Fibroblast of upper back skin (primary cell): ENCODE measurements at regions not wholly inside any gene's neighbourhood (a gene's known extent, or its start where the extent isn't known, plus 50 kb on each side); places are given as distances from the start of the nearest gene placed in this dataset.

Source experiments
- DNase-seq: peaks from one replicate; pipeline ENCODE4 v3.0.0-alpha.2; 2013

GRCh38 chr5:68352166-68352565 is 136.6 kb downstream of the PIK3R1 start:
- DNase-seq: no peak

DNA sequence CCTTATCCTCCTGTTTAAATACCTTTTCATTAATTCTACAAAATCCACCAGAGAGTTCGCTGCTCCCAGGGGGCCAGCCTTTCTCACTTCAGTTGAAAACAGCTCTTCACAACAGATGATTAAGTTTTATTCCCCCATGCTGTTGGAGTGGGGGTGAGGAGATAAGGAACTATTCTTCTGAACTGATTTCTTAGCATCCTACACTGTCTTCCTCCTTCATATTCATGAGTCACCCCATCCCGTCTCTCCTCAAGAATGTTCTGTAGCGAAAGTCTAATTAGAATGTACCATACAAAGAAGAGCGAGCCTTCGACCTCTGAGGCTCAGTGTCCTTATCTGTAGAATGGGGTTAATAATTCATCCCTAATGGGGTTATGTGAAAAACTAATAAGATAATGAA is 138.0 kb downstream of the PIK3R1 start:
- DNase-seq: peak; percentile 25

GRCh38 chr5:68354315-68354714 is 138.8 kb downstream of the PIK3R1 start:
- DNase-seq: no peak

DNA sequence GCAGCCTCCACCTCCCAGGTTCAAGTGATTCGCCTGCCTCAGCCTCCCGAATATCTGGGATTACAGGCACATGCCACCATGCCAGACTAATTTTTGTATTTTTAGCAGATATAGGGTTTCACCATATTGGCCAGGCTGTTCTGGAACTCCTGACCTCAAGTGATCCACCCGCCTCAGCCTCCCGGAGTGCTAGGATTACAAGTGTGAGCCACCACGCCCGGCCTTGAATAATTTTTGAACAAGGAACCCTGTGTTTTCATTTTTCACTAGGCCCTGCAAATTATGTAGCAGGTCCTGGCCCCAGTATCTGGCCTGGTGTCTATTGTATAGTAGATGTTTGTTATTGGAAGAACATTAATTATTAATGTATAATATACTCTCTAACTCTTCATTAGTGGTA is 140.7 kb downstream of the PIK3R1 start:
- no peak for DNase-seq

DNA sequence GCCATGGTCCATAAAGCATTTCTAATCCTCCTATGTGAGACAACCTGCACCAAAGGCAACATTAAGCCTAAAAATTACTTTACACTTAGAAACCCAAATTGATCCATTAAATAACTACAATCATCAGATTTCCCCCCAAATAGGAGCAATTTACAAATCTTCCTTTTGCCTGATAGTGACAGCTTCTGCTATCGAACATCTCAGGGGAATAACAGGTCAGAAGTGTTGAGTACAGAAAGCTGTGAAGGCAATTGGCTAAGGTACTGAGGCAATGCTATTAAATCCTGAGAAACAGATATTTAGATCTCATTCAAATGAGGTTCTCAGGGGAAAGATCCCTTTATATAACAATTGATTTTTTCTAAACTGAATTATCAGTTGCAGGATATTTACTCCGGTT is 141.1 kb downstream of the PIK3R1 start:
- DNase-seq: no peak

DNA sequence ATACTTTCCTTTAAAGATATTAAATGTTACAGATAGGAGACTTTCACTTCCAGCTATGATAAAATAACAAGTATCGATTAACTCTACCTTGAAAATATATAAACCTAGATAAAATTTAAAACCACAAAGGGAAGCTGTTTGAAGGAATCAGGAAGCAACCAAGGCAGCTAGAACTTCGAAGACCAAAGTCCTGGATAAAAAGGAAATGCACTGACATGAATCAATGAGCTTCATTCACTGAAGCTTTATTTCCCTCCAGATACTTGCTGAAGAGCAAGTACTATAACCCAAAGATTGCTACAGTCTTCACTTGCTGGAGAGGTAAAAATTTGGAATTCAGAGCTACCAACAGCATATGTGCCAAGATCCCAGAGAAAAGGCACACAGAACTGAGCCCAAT is 144.1 kb downstream of the PIK3R1 start:
- DNase-seq: no peak

DNA sequence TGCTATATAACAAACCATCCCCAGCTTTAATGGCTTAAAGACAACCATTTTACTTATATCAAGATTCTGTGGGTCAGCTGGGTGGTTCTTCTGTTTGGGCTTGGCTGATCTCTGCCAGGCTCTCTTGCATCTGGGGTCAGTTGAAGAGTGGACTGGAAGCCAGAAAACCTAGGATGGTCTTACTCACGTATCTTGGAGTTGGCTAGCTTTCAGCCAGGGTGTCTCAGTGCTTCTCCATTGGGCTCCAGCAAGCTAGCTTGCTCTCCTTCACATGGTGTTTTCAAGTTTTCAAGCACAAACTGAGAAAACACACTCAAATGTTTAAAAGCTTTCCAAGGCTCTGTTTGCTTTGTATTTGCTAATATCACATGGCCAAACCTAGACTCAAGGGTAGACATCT is 146.8 kb downstream of the PIK3R1 start:
- DNase-seq: no peak

GRCh38 chr5:68365889-68366288 is 150.3 kb downstream of the PIK3R1 start:
- no peak for DNase-seq

GRCh38 chr5:68367287-68367686 is 151.7 kb downstream of the PIK3R1 start:
- DNase-seq: no peak

DNA sequence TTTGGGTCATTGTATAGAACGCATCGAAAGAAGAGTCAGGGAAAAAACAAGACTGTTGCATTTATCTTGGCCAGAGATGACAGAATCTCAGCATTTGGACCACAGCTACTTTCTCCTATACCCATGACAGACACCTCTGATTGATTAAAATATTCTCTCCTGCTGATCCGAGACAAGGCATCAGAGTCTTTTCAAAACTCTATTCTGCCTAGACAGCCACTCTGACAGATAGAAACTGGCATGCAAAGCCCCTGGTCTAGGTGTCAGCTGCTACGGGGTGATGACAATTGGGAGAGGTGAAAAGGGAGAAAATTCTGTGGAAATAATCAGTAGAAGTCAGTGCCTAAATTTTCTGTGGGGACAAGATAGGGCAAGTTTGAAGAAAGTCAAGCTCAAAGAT is 152.2 kb downstream of the PIK3R1 start:
- DNase-seq: no peak

GRCh38 chr5:68368311-68369022 is 152.9 kb downstream of the PIK3R1 start:
- peak; percentile 7 for DNase-seq

DNA sequence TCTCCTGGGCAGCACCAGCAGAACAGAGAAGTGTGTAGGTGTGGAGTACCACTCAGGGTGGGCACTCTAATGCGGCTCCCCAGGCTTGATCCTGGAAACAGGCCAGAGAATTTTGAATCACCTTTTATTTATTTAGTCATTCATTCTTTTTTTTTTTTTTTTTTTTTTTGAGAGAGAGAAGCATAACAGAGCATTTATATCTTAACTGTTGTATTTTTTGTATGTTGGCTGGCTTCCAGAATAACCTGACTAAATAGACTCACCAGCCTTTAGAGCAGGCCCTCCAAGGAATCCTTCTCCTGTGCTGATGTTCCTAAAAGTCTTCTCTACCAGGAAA is 153.4 kb downstream of the PIK3R1 start:
- DNase-seq: peak; percentile 13

GRCh38 chr5:68369457-68370125 is 154.0 kb downstream of the PIK3R1 start:
- DNase-seq: no peak

DNA sequence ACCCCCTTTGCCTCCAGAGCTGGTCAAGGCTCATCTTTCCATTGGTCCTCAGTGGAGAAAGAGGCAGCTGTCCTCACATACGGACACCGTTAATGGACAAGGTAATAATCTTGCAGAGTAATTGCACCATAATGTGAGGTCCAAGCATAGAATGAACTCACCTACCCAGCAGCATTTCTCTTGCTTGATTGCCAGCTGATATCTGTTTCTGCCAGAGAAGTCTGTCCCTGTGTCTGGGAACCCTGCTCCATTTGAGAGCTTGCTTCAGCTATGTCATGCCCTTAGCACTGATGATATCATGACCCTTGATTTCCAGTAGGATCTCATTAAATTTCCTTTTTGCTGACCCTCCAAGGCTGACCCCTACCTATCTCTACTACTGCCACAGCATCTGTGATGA is 154.6 kb downstream of the PIK3R1 start:
- no peak for DNase-seq

- DNase-seq: no peak
Measured at GRCh38 chr5:68371607-68372006, 156.1 kb downstream of the PIK3R1 start.

DNA sequence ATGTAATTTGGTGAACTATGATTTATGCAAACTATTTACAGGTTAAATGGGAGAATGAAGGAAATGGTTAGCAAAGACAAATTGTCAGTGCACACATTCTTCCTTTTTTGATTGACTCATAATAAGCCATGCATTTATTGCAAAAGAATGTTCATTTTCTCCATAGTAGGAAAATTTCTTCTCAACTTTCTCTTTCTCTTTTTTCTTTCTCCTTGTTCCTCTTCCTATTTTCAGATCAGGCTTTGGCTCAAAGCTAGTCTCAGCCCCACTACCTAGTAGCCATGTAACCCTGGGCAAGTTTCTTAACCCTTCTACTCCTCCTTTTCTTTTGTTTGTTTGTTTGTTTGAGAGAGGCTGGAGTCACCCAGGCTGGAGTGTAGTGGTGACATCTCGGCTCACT is 156.6 kb downstream of the PIK3R1 start:
- no peak for DNase-seq

DNA sequence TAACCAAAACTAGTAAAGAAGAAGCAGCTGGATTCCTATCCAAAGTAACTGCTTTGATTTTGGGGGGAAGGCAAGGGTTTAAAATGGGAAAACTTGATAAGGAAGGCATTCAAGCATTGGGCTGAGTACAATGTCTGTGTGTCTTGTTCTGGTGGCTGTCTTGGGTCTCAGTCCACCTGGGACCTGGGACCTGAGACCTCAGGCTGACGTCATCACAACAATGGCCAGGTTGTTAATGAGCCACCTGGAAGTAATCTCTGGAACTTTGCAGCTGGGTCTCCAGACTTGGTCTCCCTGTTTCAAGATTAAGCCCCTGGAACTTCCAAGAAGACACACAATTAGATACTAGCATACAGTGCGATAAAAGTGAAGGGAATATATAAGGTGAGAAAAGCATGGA is 157.5 kb downstream of the PIK3R1 start:
- DNase-seq: no peak

- peak; percentile 52 for DNase-seq
Measured at GRCh38 chr5:68374796-68375518, 159.4 kb downstream of the PIK3R1 start.

DNA sequence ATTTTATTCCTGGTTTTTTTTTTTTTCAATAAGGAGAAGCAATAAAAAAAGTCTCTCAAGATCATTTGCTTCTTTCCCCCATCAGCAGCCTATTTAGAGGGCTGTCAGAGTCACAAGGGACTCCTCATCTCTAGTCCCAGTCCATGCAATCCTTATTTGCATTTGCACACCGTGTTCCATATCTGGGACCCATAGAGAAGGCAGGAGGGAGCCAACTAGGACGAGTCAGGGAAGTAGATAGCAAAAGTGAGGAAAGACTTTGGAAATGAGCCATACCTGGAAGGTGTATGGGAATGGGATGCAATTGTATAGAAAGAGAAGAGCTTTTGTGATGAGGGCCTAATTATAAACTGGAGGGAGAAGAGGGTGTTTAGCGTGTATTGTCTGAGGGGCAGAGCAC is 160.0 kb downstream of the PIK3R1 start:
- DNase-seq: no peak

GRCh38 chr5:68376935-68377334 is 161.4 kb downstream of the PIK3R1 start:
- DNase-seq: peak; percentile 15

- DNase-seq: no peak
Measured at GRCh38 chr5:68377733-68378132, 162.2 kb downstream of the PIK3R1 start.

GRCh38 chr5:68378204-68378820 is 162.8 kb downstream of the PIK3R1 start:
- DNase-seq: no peak

GRCh38 chr5:68379275-68380036 is 163.9 kb downstream of the PIK3R1 start:
- no peak for DNase-seq
